Trophoblast cell (in vitro differentiated cells and primary cell): ENCODE measurements at regions not wholly inside any gene's neighbourhood (a gene's known extent, or its start where the extent isn't known, plus 50 kb on each side); places are given as distances from the start of the nearest gene placed in this dataset.
A peak's percentile ranks its signal among the peaks of the same experiment; 100 is the strongest.

Experiments
- DNase-seq, 2 donors: peaks; one replicate each; pipeline ENCODE4 v3.0.0-alpha.2; 2016
- H2AFZ ChIP-seq: 2 replicates; pipeline ENCODE4 v1.6.1; 2013; ENCODE audit warnings: low read length, moderate library complexity, mild to moderate bottlenecking; ENCODE audit not compliant: insufficient read depth, poor library complexity
- H2AK5ac ChIP-seq: 2 replicates; pipeline ENCODE4 v1.6.1; 2013; ENCODE audit warnings: mild to moderate bottlenecking, low read length
- H2BK120ac ChIP-seq: 2 replicates; pipeline ENCODE4 v1.6.1; 2013; ENCODE audit warnings: low read length, mild to moderate bottlenecking, moderate library complexity; ENCODE audit not compliant: insufficient read depth, poor library complexity
- H2BK12ac ChIP-seq: 2 replicates; pipeline ENCODE4 v1.6.1; 2013; ENCODE audit warnings: mild to moderate bottlenecking, low read length, moderate library complexity
- H2BK5ac ChIP-seq: 2 replicates; pipeline ENCODE4 v1.6.1; 2013; ENCODE audit warnings: low read length, low read depth, moderate library complexity, mild to moderate bottlenecking; ENCODE audit not compliant: poor library complexity
- H3K14ac ChIP-seq: 2 replicates; pipeline ENCODE4 v1.6.1; 2013; ENCODE audit warnings: mild to moderate bottlenecking, low read length
- H3K18ac ChIP-seq: 2 replicates; pipeline ENCODE4 v1.6.1; 2013; ENCODE audit warnings: mild to moderate bottlenecking, low read length
- H3K23ac ChIP-seq: 2 replicates; pipeline ENCODE4 v1.6.1; 2013; ENCODE audit warnings: low read length
- H3K27ac ChIP-seq: 2 replicates; pipeline ENCODE4 v1.5.1; 2013; ENCODE audit warnings: low read depth, mild to moderate bottlenecking, inconsistent platforms, low read length, moderate library complexity
- H3K27me3 ChIP-seq: 2 replicates; pipeline ENCODE4 v1.6.1; 2013; ENCODE audit warnings: inconsistent platforms, mild to moderate bottlenecking, low read length, moderate library complexity; ENCODE audit not compliant: insufficient read depth
- H3K36me3 ChIP-seq, 2 experiments: 1 replicate in 1 of 2; 2 replicates in 1 of 2; pipeline ENCODE4 v1.6.1; 2013; ENCODE audit warnings: low read length in 2 of 2, mild to moderate bottlenecking in 2 of 2, moderate library complexity in 1 of 2; ENCODE audit not compliant: insufficient read depth in 2 of 2, control insufficient read depth in 1 of 2
- H3K4ac ChIP-seq: 2 replicates; pipeline ENCODE4 v1.6.1; 2013; ENCODE audit warnings: low read depth, mild to moderate bottlenecking, low read length, moderate library complexity
- H3K4me1 ChIP-seq, 2 experiments: 1 replicate in 1 of 2; 2 replicates in 1 of 2; pipeline ENCODE4 v1.6.1; 2013; ENCODE audit warnings: low read length in 2 of 2, mild to moderate bottlenecking in 2 of 2, moderate library complexity in 1 of 2; ENCODE audit not compliant: insufficient read depth in 2 of 2, control insufficient read depth in 1 of 2
- H3K4me2 ChIP-seq: 2 replicates; pipeline ENCODE4 v1.6.1; 2013; ENCODE audit warnings: inconsistent platforms, mild to moderate bottlenecking, low read length, moderate library complexity
- H3K4me3 ChIP-seq: 2 replicates; pipeline ENCODE4 v1.5.1; 2013; ENCODE audit warnings: mild to moderate bottlenecking, low read depth, low read length, inconsistent platforms
- H3K79me1 ChIP-seq: one replicate; pipeline ENCODE4 v1.6.1; 2013; ENCODE audit warnings: low read length
- H3K79me2 ChIP-seq: 2 replicates; pipeline ENCODE4 v1.6.1; 2013; ENCODE audit warnings: low read length, mild to moderate bottlenecking; ENCODE audit not compliant: control insufficient read depth, insufficient read depth, poor library complexity
- H3K9ac ChIP-seq: 2 replicates; pipeline ENCODE4 v1.6.1; 2013; ENCODE audit warnings: mild to moderate bottlenecking, low read length
- H3K9me3 ChIP-seq: 2 replicates; pipeline ENCODE4 v1.6.1; 2013; ENCODE audit warnings: low read depth, mild to moderate bottlenecking, control low read depth, inconsistent platforms, low read length; ENCODE audit not compliant: insufficient read depth
- H4K12ac ChIP-seq: 2 replicates; pipeline ENCODE4 v1.6.1; 2013; ENCODE audit warnings: low read depth, mild to moderate bottlenecking, low read length, moderate library complexity
- H4K8ac ChIP-seq: 2 replicates; pipeline ENCODE4 v1.6.1; 2013; ENCODE audit warnings: low read depth, mild to moderate bottlenecking, low read length, moderate library complexity
- H4K91ac ChIP-seq: one replicate; pipeline ENCODE4 v1.6.1; 2013; ENCODE audit warnings: low read depth, mild to moderate bottlenecking, low read length, moderate library complexity
- WGBS: extraction: QIAGEN DNeasy Blood & Tissue Kit; methylation state at CpG from one replicate; pipeline ENCODE4 v1.1.7; 2013; ENCODE audit warnings: missing lambda C conversion rate; ENCODE audit not compliant: insufficient read length, insufficient coverage; ENCODE audit errors: extremely low coverage; 5-methylcytosine and 5-hydroxymethylcytosine counted together

DNA sequence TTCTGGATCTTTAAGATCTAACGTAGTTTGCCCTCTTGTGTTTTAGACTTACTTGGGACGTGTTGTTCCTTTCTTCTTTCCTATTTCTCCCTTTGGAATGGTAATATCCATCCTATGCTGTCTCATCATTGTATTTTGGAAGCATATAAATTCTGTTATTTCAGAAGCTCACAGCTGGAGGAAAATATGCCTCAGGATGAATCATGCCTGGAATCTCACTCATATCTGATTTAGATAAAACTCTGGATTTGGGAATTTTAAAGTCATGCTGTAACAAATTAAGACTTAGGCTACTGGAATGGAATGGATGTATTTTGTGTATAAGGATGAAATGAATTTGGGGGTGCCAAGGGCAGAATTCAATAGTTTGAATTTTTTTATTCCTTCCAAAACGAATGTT is 245.2 kb upstream of the GULP1 start:
- no peaks in the 10 kb centered on the region for H3K27me3 ChIP-seq
- H4K91ac ChIP-seq: no peak overlapping the region
- no peak overlapping the region for H3K23ac ChIP-seq
- no peak overlapping the region for H2BK120ac ChIP-seq
- H3K4me1 ChIP-seq: peaks cover 0 to 4% of the 10 kb centered on the region in 2 experiments
- H3K18ac ChIP-seq: no peak overlapping the region
- no peak overlapping the region for H3K4me2 ChIP-seq
- no peak overlapping the region for H4K12ac ChIP-seq
- no peaks in the 10 kb centered on the region for H3K9me3 ChIP-seq
- DNase-seq: peak; percentile 2 to 50
- no peaks in the 10 kb centered on the region for H3K79me2 ChIP-seq
- H4K8ac ChIP-seq: no peak overlapping the region
- H3K4me3 ChIP-seq: no peak overlapping the region
- no peak overlapping the region for H2AK5ac ChIP-seq
- no peak overlapping the region for H3K4ac ChIP-seq
- H2BK12ac ChIP-seq: no peak overlapping the region
- WGBS: no CpG with 5 or more reads among the region's 3 CpGs
- no peak overlapping the region for H3K27ac ChIP-seq
- H3K9ac ChIP-seq: no peak overlapping the region
- no peak overlapping the region for H2BK5ac ChIP-seq
- no peaks in the 10 kb centered on the region for H3K79me1 ChIP-seq
- H3K14ac ChIP-seq: no peak overlapping the region
- H2AFZ ChIP-seq: no peak overlapping the region
- H3K36me3 ChIP-seq: no peaks in the 10 kb centered on the region

DNA sequence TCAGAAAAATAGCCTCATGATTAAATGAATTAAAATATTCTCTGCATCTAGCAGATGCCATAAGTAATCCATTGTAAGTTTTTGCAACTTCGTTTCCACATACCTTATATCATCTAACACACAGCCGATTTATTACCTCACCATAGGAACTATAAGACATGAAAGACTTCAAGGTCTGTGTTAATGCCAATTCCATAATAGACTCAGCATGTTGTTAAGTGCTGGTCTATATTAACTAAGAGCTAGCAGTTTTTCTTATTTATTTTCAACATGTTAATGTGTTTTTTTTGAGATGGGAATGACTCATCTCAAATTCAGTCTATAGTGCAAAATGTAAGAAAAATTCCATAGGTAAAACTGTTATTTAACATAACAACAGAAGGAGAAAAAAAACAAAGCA is 243.9 kb upstream of the GULP1 start:
- DNase-seq: no peak
- H3K23ac ChIP-seq: no peak overlapping the region
- H2AFZ ChIP-seq: no peak overlapping the region
- H3K4ac ChIP-seq: no peak overlapping the region
- H3K18ac ChIP-seq: no peak overlapping the region
- H3K4me2 ChIP-seq: no peak overlapping the region
- no peaks in the 10 kb centered on the region for H3K27me3 ChIP-seq
- WGBS: no CpG with 5 or more reads among the region's 2 CpGs
- no peak overlapping the region for H2BK12ac ChIP-seq
- H3K27ac ChIP-seq: no peak overlapping the region
- peaks cover 0 to 4% of the 10 kb centered on the region in 2 experiments for H3K4me1 ChIP-seq
- H3K79me2 ChIP-seq: no peaks in the 10 kb centered on the region
- no peaks in the 10 kb centered on the region for H3K36me3 ChIP-seq
- no peaks in the 10 kb centered on the region for H3K9me3 ChIP-seq
- no peak overlapping the region for H4K12ac ChIP-seq
- H4K91ac ChIP-seq: no peak overlapping the region
- no peak overlapping the region for H3K9ac ChIP-seq
- H4K8ac ChIP-seq: no peak overlapping the region
- H2AK5ac ChIP-seq: no peak overlapping the region
- no peak overlapping the region for H3K14ac ChIP-seq
- no peak overlapping the region for H3K4me3 ChIP-seq
- no peaks in the 10 kb centered on the region for H3K79me1 ChIP-seq
- no peak overlapping the region for H2BK5ac ChIP-seq
- no peak overlapping the region for H2BK120ac ChIP-seq

DNA sequence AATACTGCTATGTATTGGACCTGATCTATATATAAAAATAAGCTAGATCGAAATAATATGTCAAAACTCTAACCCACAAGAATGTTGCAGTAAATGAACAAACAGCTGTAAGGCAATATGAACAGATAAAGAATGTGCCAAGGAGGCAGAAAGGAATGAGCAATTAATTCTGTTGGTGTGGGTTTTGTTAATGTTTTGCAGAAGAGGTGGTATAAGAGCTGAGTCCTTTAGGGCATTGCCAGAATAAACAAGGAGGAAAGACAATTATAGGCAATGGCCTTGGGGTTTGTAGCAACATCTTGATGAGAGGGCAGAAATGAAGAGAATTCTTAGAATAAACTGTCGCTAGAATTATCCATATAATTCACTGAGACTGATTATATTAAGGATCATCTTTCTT is 240.9 kb upstream of the GULP1 start:
- no peak overlapping the region for H2BK120ac ChIP-seq
- H2AK5ac ChIP-seq: no peak overlapping the region
- H3K4me2 ChIP-seq: no peak overlapping the region
- H3K4me1 ChIP-seq: peaks cover 0 to 4% of the 10 kb centered on the region in 2 experiments
- H3K9ac ChIP-seq: no peak overlapping the region
- no CpG with 5 or more reads among the region's 2 CpGs for WGBS
- H4K8ac ChIP-seq: no peak overlapping the region
- H3K4me3 ChIP-seq: no peak overlapping the region
- H3K4ac ChIP-seq: no peak overlapping the region
- no peak overlapping the region for H3K23ac ChIP-seq
- no peak overlapping the region for H4K12ac ChIP-seq
- H4K91ac ChIP-seq: no peak overlapping the region
- H2BK12ac ChIP-seq: no peak overlapping the region
- no peaks in the 10 kb centered on the region for H3K79me1 ChIP-seq
- no peak overlapping the region for H3K27ac ChIP-seq
- no peaks in the 10 kb centered on the region for H3K79me2 ChIP-seq
- no peaks in the 10 kb centered on the region for H3K27me3 ChIP-seq
- H2BK5ac ChIP-seq: no peak overlapping the region
- no peak overlapping the region for H3K14ac ChIP-seq
- no peak overlapping the region for H2AFZ ChIP-seq
- DNase-seq: no peak
- H3K36me3 ChIP-seq: no peaks in the 10 kb centered on the region
- no peaks in the 10 kb centered on the region for H3K9me3 ChIP-seq
- no peak overlapping the region for H3K18ac ChIP-seq

DNA sequence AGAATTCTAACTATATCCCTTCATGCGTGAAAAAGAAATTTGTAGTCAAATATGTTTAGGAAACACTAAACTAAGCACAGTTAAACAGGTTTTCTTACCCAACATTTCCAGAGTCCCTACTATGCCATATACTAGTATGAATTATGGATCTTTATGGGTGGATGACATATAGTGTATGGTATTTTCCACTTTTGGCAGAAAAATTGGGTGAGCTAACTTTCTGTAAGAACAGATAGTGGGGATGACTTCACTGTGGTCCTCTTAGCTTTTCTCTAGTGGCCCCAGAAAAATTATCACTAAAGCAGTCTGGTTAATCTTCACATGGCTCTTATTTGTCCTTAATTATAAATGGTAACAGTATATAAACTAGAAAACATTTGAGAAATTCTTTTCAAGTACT is 240.0 kb upstream of the GULP1 start:
- Histone ChIP-seq H3K27me3 (no peaks in the 10 kb centered on the region), H3K36me3 (no peaks in the 10 kb centered on the region), H3K9me3 (no peaks in the 10 kb centered on the region), H3K4me1 (no peaks in the 10 kb centered on the region), H3K18ac (no peak overlapping the region), H3K4ac (no peak overlapping the region), H2BK120ac (no peak overlapping the region), H2BK5ac (no peak overlapping the region), H3K79me1 (no peaks in the 10 kb centered on the region), H3K27ac (no peak overlapping the region), H2AFZ (no peak overlapping the region), H3K23ac (no peak overlapping the region), H3K79me2 (no peaks in the 10 kb centered on the region), H3K4me2 (no peak overlapping the region), H2AK5ac (no peak overlapping the region), H4K12ac (no peak overlapping the region), H2BK12ac (no peak overlapping the region), H4K8ac (no peak overlapping the region), H3K9ac (no peak overlapping the region), H3K4me3 (no peak overlapping the region), H3K14ac (no peak overlapping the region), H4K91ac (no peak overlapping the region)
- no CpG with 5 or more reads among the region's 1 CpG for WGBS
- DNase-seq: no peak
